Loucy (cell line): ENCODE measurements at regions not wholly inside any gene's neighbourhood (a gene's known extent, or its start where the extent isn't known, plus 50 kb on each side); places are given as distances from the start of the nearest gene placed in this dataset.

ENCODE experiments used
- EZH2phosphoT487 ChIP-seq: fragments of 200-600 bp; IDR thresholded peaks from 2 replicates; pipeline ENCODE4 v1.6.1; 2018; ENCODE audit warnings: antibody characterized with exemption, mild to moderate bottlenecking, moderate library complexity, borderline replicate concordance
- TF ChIP-seq, protein P1 (sequence below): fragments of 200-600 bp; sonication (generic); conservative IDR thresholded peaks from 2 replicates; pipeline ENCODE4 v1.5.1; 2014; ENCODE audit warnings: mild to moderate bottlenecking, antibody characterized with exemption, low read length

DNA sequence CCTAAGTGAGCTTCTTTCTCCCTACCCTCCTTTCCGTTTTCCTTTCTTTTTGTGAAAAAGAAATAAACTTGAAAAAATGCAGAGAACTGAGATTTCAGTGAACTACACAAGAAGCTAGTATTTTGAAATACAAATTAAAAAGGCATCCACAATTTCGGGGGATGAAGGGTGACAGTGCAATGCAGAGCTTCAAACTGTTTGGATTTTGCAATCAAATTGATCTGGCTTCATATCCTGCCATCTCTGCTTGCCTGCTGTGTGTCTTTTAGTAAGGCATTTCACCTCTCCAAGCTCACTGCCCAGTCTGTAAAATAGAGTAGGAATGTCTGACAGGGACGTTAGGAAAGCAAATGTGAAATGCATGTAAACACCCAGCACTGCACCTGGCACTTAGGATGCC lies 258.0 kb downstream of the HACE1 start:
- TF ChIP-seq, protein P1, sequence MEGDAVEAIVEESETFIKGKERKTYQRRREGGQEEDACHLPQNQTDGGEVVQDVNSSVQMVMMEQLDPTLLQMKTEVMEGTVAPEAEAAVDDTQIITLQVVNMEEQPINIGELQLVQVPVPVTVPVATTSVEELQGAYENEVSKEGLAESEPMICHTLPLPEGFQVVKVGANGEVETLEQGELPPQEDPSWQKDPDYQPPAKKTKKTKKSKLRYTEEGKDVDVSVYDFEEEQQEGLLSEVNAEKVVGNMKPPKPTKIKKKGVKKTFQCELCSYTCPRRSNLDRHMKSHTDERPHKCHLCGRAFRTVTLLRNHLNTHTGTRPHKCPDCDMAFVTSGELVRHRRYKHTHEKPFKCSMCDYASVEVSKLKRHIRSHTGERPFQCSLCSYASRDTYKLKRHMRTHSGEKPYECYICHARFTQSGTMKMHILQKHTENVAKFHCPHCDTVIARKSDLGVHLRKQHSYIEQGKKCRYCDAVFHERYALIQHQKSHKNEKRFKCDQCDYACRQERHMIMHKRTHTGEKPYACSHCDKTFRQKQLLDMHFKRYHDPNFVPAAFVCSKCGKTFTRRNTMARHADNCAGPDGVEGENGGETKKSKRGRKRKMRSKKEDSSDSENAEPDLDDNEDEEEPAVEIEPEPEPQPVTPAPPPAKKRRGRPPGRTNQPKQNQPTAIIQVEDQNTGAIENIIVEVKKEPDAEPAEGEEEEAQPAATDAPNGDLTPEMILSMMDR = no peak
- TF ChIP-seq EZH2phosphoT487 = no peak
